AML-193 (cell line): ENCODE measurements at regions not wholly inside any gene's neighbourhood (a gene's known extent, or its start where the extent isn't known, plus 50 kb on each side); places are given as distances from the start of the nearest gene placed in this dataset.

Source experiments
- DNase-seq, 2 experiments: peaks; one replicate each; lab custom pipeline; 2025; lab: John Stamatoyannopoulos, UW

DNA sequence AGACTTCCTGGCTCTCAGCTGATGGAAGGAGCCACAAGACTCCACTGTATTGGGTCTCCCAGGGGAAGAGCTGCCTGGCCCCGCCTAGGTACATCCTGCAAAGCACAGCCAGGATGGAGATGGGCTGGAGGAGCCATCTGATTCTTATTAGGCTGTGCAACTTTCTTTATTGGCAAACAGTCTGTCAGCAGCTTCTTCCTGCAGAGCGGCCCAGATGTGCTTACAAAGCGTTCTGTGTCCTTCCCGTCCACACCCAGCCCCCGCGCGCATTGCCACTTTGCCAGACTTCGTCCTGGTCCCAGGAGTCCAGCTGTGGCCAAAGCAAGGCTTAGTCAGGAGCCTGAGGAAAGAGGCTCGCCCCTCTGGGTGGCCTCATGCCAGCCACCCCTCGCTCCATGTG is 409.3 kb downstream of the ZNF536 start:
- DNase-seq = no peak

GRCh38 chr19:30781047-30781446 is 408.9 kb downstream of the ZNF536 start:
- DNase-seq = no peak

- DNase-seq = no peak
These were observed 408.3 kb downstream of the ZNF536 start for GRCh38 chr19:30780456-30780855.

DNA sequence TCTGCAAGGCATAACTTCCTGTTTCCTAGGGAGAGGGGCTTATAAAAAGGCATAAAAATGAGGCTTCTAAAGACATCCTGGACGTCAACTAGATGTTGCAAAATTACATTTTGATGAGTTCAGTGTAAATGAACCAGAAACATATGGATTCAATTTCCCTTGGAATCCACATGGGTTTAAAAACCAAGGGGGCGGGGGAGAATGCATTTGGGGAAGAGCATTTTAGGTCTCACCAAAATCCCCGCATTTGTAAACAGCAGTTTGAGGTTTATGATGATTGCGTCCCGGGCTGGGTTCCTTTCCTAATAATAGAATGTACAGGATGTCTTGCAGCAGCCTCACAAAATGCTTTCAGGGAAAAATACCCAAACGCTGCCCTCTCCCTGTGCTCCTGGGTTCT is 407.8 kb downstream of the ZNF536 start:
- DNase-seq = no peak

DNA sequence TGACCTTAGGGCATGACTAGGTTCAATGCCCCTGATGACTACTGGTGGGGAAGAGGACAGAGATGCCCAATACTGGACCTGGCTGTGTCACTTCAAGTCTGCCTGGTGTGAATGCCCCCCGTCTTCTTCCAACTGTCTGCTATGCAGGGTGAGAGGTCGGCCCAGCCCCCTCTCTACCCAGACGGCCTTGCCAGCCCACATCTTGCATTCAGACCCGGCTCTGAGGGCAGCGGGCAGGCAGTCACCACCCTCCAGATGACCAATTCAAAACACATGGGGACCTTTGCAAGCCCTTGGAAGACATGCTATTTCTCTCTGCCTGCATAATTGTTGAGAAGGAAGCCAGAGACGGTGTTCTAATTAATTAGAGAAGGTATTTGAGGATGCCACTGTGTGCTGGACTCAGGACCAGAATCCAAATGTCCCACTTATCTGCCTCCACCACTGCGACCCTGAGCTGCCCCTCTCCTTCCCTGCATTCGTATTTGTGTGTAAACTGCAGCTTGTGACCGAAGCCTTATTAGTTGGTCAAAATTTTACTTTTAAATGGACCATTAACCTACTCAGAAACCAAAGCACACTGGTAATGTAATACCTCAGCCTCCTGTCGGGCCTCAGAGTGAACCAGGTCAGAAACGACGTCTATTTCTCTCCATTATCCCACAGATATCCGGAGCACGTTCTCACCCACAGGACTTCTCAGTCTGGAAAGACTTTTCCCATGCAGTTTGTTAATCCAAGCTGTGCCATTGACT is 407.0 kb downstream of the ZNF536 start:
- DNase-seq = no peak

DNA sequence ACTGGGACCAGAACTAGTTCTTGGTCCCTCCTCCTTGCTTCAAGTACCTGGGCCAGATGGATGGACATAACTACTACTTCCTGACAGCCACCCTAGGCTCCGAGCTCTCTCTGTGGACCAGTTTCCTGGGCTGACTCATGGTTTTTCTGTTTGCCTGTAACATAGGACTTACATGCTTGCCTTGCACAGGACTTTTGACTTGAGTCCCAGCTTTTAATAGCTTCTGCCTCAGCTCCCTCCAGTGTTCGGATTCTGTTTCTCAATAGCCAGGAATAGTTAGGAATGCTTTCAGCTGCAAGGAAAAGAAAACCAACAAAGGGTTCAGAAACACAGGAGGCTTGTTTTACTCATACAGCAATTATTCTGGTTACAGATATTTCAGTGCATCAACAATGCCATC is 405.9 kb downstream of the ZNF536 start:
- DNase-seq = no peak

DNA sequence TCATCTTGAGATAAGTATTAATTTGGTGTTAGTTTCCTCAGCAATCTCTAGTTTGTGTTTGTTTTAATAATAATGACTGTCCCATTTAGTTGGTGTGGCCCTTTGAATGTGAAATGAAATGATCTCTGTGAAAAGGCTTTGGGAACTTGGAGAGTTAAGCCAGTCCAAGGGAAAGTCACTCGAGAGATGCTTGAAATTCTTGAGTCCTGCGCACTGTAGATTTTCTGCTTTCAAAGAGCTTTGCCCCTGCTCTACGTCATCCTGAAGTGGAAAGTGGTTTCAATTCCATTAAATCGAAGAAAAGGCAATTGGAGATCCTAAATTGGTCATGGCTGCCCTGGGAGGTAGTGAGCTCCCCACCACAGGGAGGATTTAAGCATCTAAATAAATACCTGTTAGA is 403.8 kb downstream of the ZNF536 start:
- DNase-seq = no peak

DNA sequence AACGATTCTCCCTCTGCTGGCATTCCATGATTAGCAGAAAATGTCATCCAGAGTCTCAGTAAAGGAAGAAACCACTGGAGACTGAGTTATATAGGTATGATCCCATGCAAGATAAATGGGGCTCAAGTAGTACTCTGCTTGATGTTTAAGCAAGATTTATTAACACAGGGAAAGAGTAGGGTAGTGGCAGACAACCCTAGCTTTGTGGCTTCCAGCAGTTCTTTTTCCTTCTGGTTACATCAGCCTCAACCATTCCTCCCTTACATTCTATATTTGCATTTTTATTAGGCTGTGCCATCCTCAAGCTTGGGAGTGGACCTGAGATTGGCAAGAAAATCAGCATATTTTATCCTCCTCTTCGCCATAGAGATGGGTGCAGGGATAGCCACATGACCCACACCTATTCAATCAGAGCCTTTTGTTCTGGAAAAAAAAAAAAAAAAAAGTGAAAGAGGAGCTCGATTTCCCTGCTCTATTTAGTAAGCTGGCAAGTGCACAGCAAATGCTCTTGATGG is 402.1 kb downstream of the ZNF536 start:
- no peak for DNase-seq

- DNase-seq = no peak
These were observed 390.5 kb downstream of the ZNF536 start for GRCh38 chr19:30762651-30763050.

DNA sequence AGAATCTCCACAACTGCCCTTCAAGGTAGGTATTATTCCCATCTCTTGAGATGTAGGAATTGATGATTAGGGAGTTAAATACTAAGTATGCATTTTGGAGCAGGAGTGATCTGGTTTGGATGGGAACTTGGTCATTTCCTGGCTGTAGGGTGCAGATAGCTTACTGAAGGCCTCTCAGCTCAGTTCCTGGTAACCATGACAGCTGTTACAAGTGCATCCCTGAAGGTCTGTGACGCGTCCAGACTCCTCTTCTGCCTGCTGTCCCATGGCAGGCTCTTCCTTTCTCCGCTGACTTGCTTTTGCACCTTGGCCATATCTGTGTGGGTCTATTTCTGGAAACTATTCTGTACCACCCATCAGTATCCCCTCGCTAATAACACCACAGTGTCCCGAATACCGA is 387.8 kb downstream of the ZNF536 start:
- no peak for DNase-seq

DNA sequence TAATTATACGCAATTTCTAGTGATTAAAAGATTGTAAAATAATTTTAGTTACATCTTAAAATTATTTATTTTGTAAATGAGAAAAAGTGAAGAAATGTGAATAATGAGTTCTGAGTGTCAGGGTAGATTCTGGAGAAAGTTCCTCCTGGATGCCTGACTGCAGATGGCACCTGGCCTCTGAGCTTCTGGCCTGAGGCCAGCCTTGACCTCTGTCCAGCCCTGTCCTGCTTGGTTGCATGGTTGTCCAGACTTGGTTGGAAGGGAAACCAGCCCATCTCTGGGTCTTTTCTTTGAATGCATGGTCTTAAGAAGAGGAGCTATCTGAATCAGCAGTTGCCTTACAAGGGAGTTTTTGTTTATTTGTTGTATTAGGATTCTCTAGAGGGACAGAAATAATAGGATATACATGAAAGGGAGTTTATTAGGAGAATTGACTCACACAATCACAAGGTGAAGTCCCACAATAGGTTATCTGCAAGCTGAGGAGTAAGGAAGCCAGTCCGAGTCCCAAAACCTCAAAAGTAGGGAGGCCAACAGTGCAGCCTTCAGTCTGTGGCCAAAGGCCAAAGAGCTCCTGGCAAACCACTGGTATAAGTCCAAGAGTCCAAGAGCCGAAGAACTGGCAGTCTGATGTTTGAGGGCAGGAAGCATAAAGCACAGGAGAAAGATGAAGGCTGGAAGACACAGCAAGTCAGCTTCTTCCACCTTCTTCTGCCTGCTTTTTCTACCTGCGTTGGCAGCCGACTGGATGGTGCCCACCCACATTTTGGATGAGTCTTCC is 385.8 kb downstream of the ZNF536 start:
- DNase-seq = no peak

DNA sequence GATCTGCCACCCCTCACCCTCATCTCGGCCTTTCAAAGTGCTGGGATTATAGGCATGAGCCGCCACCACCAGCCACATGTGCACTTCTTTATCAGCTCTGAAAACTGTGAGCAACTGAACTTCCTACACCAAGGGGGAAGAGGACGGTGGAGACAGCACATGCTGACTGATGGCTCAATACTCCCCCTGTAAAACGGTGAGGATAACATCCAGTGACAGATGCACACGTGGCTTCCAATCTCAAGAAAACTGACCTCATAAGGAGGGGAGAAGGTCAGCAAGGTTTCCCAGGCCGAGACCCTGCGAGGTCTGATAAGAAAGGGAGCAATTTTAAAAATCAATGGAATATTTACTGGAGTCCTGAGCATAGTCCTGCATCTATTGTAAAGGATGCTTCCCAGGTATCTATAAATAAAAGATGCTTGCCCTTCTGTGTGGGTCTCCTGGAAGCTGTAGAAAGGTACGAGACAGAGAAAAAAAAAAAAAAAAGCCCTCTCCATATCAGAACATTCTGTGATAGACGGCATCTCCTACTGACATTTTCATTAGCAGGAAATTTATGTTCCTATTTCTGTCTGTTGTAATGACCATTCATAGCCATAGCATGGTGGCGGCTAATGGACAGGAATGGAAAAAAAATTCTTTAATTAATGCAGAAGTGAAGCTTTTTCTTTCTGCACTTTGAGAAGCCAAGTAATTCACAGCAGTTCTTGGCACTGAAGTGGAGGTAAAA is 385.1 kb downstream of the ZNF536 start:
- DNase-seq = no peak

DNA sequence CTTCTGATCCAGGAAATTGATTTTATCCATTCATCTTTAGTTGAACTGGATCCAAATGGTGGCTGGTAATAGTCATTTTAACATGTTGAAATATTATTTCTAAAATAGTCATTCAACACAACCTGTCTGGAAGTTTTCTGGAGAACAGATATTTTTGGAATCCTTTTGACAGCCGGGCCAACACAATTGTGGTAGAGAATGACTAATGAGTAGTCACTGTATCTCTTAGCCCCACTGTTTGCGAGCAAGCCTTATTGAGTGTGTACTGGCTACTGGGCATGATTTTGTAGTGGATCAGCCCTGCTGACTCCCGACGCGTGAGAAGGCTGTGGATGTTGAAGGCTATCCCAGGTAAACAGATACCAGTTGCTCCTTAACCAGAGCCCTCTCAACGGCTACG is 383.4 kb downstream of the ZNF536 start:
- no peak for DNase-seq

GRCh38 chr19:30754162-30754561 is 382.0 kb downstream of the ZNF536 start:
- DNase-seq = no peak

- DNase-seq = no peak
These were observed 380.7 kb downstream of the ZNF536 start for GRCh38 chr19:30752876-30753275.

DNA sequence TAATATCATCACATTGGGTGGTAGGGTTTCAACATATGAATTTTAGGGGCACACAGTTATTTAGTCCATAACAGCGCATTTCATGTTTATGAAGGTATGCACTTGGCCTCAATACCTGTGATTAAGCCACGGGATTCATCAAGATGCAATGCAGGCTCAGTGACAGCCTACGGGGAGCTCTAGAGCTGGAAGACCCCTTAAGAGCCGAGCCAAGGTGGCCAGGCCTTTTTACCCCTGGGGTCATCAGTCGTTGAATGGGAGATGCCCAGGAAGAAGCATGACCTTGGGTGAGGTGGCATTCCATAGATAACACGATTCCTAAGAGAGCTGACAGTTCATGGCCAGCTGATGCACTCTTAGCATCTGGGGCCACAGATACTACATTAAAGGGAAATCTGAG is 380.0 kb downstream of the ZNF536 start:
- DNase-seq = no peak

- no peak for DNase-seq
These were observed 373.3 kb downstream of the ZNF536 start for GRCh38 chr19:30745476-30745985.

DNA sequence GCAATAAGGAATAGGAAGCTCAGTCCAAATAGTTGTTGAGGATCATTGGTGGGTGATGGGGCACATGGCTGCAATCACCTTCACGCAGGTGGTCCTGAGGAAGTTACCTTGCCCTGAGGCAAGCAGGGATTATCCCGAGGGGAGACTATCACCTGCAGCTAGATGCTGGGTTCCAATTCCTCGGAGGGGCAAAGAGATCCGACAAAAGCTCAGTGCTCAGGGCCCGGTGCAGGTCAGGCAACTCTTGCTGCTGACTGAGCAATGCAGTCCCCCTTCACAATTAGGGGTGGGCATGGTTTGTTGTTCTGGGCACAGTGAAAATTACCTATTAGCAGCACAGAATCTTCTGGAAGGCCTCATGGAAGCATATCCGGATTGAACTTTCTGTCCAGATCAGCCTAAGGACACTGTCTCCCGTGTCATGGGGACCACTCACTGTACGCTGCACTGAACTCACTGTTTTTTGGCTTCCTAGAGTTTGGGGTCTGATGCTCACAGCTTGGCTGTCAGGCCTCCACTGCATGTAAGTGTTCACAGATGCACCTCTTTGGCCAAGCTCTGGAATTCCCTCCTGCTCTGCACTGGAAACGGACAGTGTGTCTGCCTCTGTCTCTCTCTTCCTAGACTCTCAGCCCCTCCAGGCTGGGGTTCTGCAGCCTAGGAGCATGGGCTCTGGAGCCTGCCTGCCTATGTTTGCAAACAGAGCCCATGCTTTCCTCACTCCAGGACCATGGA is 372.7 kb downstream of the ZNF536 start:
- no peak for DNase-seq

DNA sequence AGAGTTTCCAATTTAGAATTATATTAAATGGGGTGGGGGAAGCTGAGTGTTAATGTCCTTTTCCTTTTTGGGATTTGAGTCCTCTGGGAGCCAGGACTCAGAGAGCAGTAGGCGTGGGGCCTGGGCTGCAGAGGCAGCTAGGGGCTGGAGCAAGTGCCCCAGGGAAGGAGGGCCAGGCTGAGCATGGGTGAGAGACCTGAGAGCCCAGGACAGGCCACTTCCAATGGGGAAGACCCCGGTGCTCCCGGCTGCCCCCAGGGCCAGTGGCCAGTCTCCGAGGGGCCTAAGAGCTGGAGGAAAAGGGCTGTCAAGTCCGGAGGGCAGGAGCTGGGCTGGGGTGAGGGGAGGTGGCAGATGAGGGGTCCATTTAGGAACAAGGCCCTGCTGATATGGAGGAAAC is 371.5 kb downstream of the ZNF536 start:
- no peak for DNase-seq

DNA sequence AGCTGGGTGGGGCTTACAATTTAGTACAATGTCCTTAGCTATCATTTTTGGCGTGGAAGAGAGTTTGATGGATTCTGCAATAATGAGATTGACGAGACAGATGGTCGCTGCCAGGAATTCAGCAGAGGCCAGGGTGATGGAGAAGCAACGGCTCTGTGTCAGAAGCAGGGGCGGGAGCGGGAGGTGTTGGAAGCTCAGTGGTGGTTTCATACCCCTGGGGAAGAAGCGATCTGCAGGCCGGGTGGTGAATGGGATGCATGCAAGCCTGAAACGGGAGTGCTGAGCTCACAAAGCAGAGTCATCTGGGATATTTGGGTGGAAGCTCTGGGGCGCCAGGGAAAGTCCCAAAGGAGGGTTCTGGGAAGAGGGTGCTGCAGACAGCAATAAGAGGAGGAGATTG is 370.8 kb downstream of the ZNF536 start:
- DNase-seq = no peak

DNA sequence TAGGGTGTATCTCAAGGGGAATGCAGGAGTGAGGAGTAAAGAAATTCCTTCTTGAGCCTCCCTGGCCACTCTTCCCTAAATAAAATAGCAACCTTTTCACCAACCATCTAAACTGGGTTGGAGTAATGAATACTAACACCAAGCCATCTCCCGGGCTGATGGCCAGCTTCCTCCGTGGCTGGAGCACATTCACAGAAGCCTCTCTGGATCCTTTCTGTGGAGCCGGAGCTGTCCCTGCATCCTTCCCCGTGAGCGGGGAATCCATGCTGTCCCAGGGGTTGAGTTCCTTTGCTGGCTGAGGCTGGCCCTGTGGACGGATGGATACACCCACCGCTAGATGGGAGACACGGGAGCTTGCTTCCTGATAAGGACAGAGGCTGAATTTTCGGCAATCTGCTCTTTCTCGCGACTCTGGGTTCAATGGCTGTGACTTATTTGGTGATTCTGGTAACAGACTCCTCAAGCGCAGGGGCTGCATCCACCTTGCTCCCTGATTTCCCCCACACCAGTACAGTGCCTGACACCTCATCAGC is 370.3 kb downstream of the ZNF536 start:
- DNase-seq = no peak

DNA sequence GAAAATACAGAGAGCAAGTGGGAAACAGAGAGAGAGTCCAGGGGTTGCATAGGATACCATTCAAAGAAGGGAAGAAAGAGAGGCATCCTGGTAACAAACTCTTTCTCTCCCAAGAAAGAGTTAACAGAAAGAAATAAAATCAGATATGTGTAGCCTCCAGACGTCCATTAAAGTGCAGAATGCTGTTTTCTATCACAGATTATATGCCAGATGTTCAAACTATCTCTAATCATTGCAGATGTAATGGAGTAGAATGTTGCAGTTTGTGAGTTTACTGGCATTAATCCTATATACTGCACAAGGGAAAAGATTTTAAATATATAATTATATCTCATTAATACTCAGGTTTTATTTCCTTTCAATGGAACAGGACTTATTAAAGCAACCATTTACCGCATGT is 369.4 kb downstream of the ZNF536 start:
- DNase-seq = no peak
